PC-9 (cell line): ENCODE measurements at regions not wholly inside any gene's neighbourhood (a gene's known extent, or its start where the extent isn't known, plus 50 kb on each side); places are given as distances from the start of the nearest gene placed in this dataset.

Experiments used
- BruUV-seq: library from RNA; stranded (reverse); fragments of 400-500 nt; replicated peaks from 2 replicates; lab custom pipeline; 2021; lab: Mats Ljungman, UMichigan
- CTCF ChIA-PET: fragments of 300-600 bp; sonication (Branson Sonifier 250); formaldehyde crosslinking; loops from one replicate; lab custom pipeline; 2022; ENCODE audit warnings: antibody characterized with exemption; lab: Charles Lee
- POLR2A ChIA-PET: fragments of 300-600 bp; sonication (Branson Sonifier 250); formaldehyde crosslinking; loops from one replicate; lab custom pipeline; 2022; ENCODE audit warnings: antibody characterized with exemption; ENCODE audit not compliant: unreplicated experiment; lab: Charles Lee
- DNase-seq, 2 experiments: peaks; one replicate each; pipeline versions ENCODE4 v3.0.0 to v3.0.0-alpha.2; 2015 to 2022; ENCODE audit warnings: mixed read lengths in 1 of 2
- H2AFZ ChIP-seq: fragments of 200-600 bp; sonication (generic); 2 replicates; pipeline ENCODE4 v1.8.1; 2017; ENCODE audit warnings: antibody characterized with exemption
- H3F3A ChIP-seq: fragments of 200-600 bp; sonication (generic); 2 replicates; pipeline ENCODE4 v1.8.1; 2017; ENCODE audit warnings: antibody characterized with exemption, mild to moderate bottlenecking, low read depth; ENCODE audit not compliant: insufficient read depth
- H3K27ac ChIP-seq: fragments of 200-600 bp; sonication (generic); 2 replicates; pipeline ENCODE4 v1.6.1; 2016; ENCODE audit warnings: mixed run types
- H3K27me3 ChIP-seq: fragments of 200-600 bp; sonication (generic); 2 replicates; pipeline ENCODE4 v1.6.1; 2016; ENCODE audit warnings: low read depth, mixed run types; ENCODE audit not compliant: insufficient read depth
- H3K36me3 ChIP-seq: fragments of 200-600 bp; sonication (generic); 2 replicates; pipeline ENCODE4 v1.6.1; 2016; ENCODE audit warnings: low read depth, mixed run types
- H3K4me1 ChIP-seq: fragments of 200-600 bp; sonication (generic); replicated peaks from 2 replicates; pipeline ENCODE4 v1.6.1; 2016; ENCODE audit warnings: mixed run types; ENCODE audit not compliant: insufficient read depth
- H3K4me2 ChIP-seq: fragments of 200-600 bp; sonication (generic); 2 replicates; pipeline ENCODE4 v1.6.1; 2017; ENCODE audit warnings: mixed run types
- H3K4me3 ChIP-seq: fragments of 200-600 bp; sonication (generic); 2 replicates; pipeline ENCODE4 v1.6.1; 2016; ENCODE audit warnings: mixed run types
- H3K79me2 ChIP-seq: fragments of 200-600 bp; sonication (generic); 2 replicates; pipeline ENCODE4 v1.6.1; 2017; ENCODE audit warnings: low read depth, mixed run types
- H3K9me2 ChIP-seq: fragments of 200-600 bp; sonication (generic); 2 replicates; pipeline ENCODE4 v1.8.1; 2017; ENCODE audit warnings: mild to moderate bottlenecking; ENCODE audit not compliant: insufficient read depth
- H3K9me3 ChIP-seq: fragments of 200-600 bp; sonication (generic); 2 replicates; pipeline ENCODE4 v1.8.1; 2016; ENCODE audit warnings: low read depth; ENCODE audit not compliant: insufficient read depth
- H4K20me1 ChIP-seq: fragments of 200-600 bp; sonication (generic); 2 replicates; pipeline ENCODE4 v1.8.1; 2017; ENCODE audit not compliant: insufficient read depth
- CTCF ChIP-seq: fragments of 200-600 bp; sonication (generic); conservative IDR thresholded peaks from 2 replicates; pipeline ENCODE4 v1.6.1; 2017; ENCODE audit warnings: mixed run types, antibody characterized with exemption, mild to moderate bottlenecking, moderate library complexity
- EZH2 ChIP-seq: fragments of 200-600 bp; sonication (generic); IDR thresholded peaks from 2 replicates; pipeline ENCODE4 v1.8.0; 2017; ENCODE audit warnings: antibody characterized with exemption, low read depth
- intact Hi-C: fragments of 100-400 bp; cut with micrococcal nuclease; formaldehyde crosslinking; loops from one replicate; pipeline ENCODE4 v1.10.0; 2022; ENCODE audit not compliant: unreplicated experiment

- H4K20me1 ChIP-seq, result no peaks in the 10 kb centered on the region
- no peaks in the 10 kb centered on the region for H3K9me2 ChIP-seq
- intact Hi-C loops, result no loop called here
- no peaks in the 10 kb centered on the region for H3K79me2 ChIP-seq
- peaks cover 7% of the 10 kb centered on the region for H3K4me1 ChIP-seq
- H2AFZ ChIP-seq, result no peak overlapping the region
- H3F3A ChIP-seq, result no peaks in the 10 kb centered on the region
- peaks cover 20% of the 10 kb centered on the region; the same call in 1 of the 2 replicates for H3K27me3 ChIP-seq
- no peak overlapping the region for H3K27ac ChIP-seq
- no peaks in the 10 kb centered on the region for H3K9me3 ChIP-seq
- POLR2A ChIA-PET, result no interaction called here
- no TSS peak for BruUV-seq
- H3K4me2 ChIP-seq, result no peak overlapping the region
- DNase-seq, result no peak
- H3K4me3 ChIP-seq, result no peak overlapping the region
- TF ChIP-seq EZH2, result no peak
- no peak for TF ChIP-seq CTCF
- CTCF ChIA-PET, result no interaction called here
- no peaks in the 10 kb centered on the region for H3K36me3 ChIP-seq
Observed at GRCh38 chr20:23255106-23255505, 95.5 kb upstream of the NXT1 start.

DNA sequence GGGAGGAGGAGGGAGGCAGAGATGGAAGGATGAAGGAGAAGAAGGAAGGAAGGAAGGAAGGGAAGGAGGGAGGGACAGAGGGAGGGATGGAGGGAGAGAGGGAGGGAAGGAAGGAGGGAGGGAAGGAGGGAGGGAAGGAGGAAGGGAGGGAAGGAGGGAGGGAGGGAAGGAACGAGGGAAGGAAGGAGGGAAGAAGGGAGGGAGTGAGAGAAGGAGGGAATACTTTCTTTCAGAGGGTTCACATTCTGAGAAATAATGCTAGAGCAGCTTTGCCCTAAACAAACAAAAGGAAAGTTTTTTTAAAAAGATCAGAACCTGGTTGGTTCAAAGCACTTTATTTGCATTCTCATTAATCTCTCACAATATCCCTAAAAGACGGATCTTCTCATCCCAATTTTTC, 96.1 kb upstream of the NXT1 start:
- Histone ChIP-seq H3F3A (no peaks in the 10 kb centered on the region), H3K4me2 (no peak overlapping the region), H3K4me3 (no peak overlapping the region), H3K27me3 (peaks cover 25% of the 10 kb centered on the region), H2AFZ (no peak overlapping the region), H3K4me1 (peaks cover 7% of the 10 kb centered on the region), H4K20me1 (no peaks in the 10 kb centered on the region), H3K9me2 (no peaks in the 10 kb centered on the region), H3K79me2 (no peaks in the 10 kb centered on the region), H3K9me3 (no peaks in the 10 kb centered on the region), H3K27ac (no peak overlapping the region), H3K36me3 (no peaks in the 10 kb centered on the region)
- CTCF ChIA-PET, result no interaction called here
- no TSS peak for BruUV-seq
- intact Hi-C loops, result no loop called here
- POLR2A ChIA-PET, result no interaction called here
- TF ChIP-seq EZH2, result no peak
- no peak for TF ChIP-seq CTCF
- DNase-seq, result no peak

DNA sequence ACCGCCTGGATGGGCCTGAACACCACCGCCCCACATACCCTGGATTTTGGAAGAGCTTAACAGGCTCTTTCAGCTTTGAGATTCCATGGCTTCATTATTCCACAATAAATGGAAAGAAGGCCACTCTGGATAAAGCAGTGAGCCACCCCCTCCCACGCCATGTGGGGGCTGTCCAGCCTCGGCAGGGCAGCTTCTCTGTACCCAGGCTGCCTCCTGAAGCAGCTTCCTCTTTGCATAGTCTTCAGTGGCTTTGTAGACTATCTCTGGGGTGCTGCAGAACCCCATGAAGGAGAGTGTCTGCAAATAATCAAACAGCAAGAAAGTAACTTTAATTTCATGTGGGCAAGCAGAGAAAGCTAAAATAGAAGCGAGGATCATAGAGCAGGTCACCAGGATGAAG, 96.6 kb upstream of the NXT1 start:
- intact Hi-C loops, result no loop called here
- DNase-seq, result no peak
- Histone ChIP-seq H3K9me2 (no peaks in the 10 kb centered on the region), H3K9me3 (no peaks in the 10 kb centered on the region), H3F3A (no peaks in the 10 kb centered on the region), H3K79me2 (no peaks in the 10 kb centered on the region), H3K4me1 (peaks cover 7% of the 10 kb centered on the region), H4K20me1 (no peaks in the 10 kb centered on the region), H3K4me3 (no peak overlapping the region), H3K27ac (no peak overlapping the region), H3K4me2 (no peak overlapping the region), H3K27me3 (peaks cover 25% of the 10 kb centered on the region), H2AFZ (no peak overlapping the region), H3K36me3 (no peaks in the 10 kb centered on the region)
- POLR2A ChIA-PET, result no interaction called here
- TF ChIP-seq CTCF (no peak), EZH2 (no peak)
- CTCF ChIA-PET, result no interaction called here
- no TSS peak for BruUV-seq
